Activated CD8-positive, alpha-beta memory T cell treated with anti-CD3 and anti-CD28 coated beads, Interleukin-2, amount 50 U/mL, for 4 hours (primary cell): ENCODE measurements at regions not wholly inside any gene's neighbourhood (a gene's known extent, or its start where the extent isn't known, plus 50 kb on each side); places are given as distances from the start of the nearest gene placed in this dataset.

Source experiments
- DNase-seq: peaks from one replicate; pipeline ENCODE4 v3.0.0-alpha.2; 2020

GRCh38 chr20:59376109-59376841 is 75.9 kb downstream of the EDN3 start:
- no peak for DNase-seq

- DNase-seq: no peak
Measured at GRCh38 chr20:59376998-59377397, 76.6 kb downstream of the EDN3 start.

GRCh38 chr20:59377842-59378241 is 77.4 kb downstream of the EDN3 start:
- DNase-seq: no peak

GRCh38 chr20:59378396-59378795 is 78.0 kb downstream of the EDN3 start:
- DNase-seq: no peak

DNA sequence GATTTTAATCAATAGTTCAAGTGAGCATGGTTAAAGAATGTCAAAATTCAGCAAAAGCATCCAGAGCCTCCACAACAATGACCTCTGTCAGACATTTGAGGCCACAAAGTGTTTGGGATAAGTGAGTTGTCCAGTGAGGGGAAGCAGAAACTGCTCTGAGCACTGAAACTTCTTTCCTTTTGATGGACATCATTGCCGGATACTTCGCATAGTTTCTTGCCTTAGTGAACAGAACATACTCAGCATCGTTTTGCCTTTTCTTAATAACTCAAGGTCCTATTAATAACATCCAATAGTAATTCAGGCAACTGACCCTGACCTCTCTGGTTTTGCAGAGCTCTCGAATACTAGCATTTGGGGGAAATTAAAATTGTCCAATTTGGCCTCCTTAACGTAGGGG is 78.6 kb downstream of the EDN3 start:
- DNase-seq: no peak

- DNase-seq: no peak
Measured at GRCh38 chr20:59381689-59382088, 81.3 kb downstream of the EDN3 start.

DNA sequence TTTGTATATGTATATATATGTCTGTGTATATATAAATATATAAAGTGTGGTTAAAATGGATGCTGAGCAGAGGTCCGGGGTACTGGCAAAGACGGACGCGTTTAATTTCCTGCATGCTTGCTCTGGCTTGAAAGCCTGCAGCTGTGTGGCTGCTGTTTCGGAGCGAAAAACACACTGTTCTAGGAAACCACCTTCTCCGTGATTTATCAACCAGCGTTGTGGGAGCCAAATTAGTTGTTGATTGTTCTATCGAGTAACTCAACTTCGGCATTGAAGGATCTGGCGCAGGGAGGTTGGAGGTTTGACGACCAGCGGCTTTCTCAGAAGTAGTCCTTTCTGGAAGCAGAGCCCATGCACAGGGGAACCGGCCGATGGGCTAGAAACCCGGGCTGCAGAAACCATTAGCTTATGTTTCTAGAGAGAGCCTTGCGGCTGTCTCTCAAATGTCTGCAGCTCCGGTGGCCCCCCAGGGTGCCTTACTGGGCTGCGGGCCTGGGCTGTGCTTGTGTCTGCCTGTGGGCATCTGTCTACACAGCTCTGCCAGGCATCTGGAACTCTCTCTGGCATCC is 81.8 kb downstream of the EDN3 start:
- DNase-seq: no peak

- DNase-seq: no peak
Measured at GRCh38 chr20:59382907-59383306, 82.5 kb downstream of the EDN3 start.

DNA sequence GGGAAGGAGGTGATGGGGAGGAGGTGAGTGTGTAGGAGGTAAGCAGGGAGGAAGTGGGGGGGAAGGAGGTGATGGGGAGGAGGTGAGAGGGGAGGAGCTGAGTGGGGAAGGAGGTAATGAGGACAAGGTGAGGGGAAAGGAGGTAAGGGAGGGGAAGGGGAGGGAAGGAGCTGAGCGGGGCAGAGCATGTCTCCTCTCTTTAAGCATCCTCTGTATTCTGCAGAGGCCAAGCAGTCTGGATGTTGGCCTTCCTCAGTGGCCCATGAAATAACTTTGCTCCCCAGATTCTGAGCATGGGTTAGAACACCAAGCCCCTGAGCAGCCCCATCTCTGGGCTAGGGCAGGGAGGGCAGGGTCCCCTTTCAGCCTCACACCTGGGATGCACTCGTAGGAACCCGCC is 84.6 kb downstream of the EDN3 start:
- no peak for DNase-seq

GRCh38 chr20:59385480-59385879 is 85.1 kb downstream of the EDN3 start:
- no peak for DNase-seq

- DNase-seq: no peak
Measured at GRCh38 chr20:59386809-59387208, 86.4 kb downstream of the EDN3 start.

GRCh38 chr20:59387891-59388290 is 87.5 kb downstream of the EDN3 start:
- DNase-seq: no peak

- no peak for DNase-seq
Measured at GRCh38 chr20:59388402-59388801, 88.0 kb downstream of the EDN3 start.

GRCh38 chr20:59390437-59390836 is 90.0 kb downstream of the EDN3 start:
- DNase-seq: no peak

GRCh38 chr20:59391975-59392374 is 91.6 kb downstream of the EDN3 start:
- DNase-seq: no peak

DNA sequence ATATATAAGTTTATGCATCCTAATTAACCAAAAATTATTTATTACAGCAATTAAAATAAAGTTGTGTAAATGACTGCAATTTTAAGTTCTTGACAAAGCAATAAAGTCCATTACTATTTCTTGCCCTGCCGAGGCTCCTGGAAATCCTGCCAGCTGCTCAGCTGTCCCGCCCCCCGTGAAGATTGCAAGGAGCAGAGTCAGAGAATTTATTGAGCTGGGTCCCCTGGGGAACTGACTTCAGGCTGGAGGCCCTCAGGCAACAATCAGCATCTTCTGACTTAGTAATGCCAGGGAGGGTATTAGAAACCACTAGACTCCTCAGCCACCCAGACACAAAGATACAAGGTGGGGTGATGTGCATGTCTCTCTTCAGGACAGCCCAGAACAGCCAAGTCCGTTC is 92.3 kb downstream of the EDN3 start:
- no peak for DNase-seq

DNA sequence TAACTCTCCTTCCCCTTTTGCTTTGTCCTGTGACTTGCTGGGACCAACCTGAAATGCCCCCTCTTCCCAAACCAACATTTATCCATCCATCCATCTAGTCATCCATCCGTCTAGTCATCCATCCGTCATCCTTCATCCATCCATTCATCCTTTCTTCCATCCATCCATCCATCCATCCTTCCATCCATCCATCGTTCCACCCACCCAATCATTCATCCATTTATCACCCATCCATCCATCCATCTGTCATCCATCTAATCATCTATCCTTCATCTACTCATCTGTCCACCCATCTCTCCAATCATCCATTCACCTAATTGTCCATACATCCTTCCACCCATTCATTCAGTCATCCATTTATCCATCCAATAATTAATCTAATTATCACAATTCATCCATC is 92.7 kb downstream of the EDN3 start:
- no peak for DNase-seq

DNA sequence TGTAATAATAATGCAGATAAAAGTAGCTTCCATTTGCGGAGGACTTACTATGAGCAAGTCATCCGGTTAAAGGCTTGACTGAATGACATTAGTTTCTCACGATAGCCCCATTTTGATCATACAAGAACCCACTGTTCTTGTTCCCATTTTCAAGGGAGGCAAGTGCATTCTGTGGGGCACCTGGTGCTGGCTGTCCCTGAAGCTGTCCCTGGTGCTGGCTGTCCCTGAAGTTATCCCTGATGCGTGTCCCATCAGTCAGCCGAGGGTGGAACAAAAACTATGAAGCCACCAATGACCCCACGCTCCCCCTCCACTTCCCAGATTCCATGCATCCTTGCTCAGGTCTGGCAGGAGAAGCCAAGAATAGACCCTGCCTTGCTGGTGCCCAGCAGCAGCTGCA is 95.3 kb downstream of the EDN3 start:
- DNase-seq: no peak

DNA sequence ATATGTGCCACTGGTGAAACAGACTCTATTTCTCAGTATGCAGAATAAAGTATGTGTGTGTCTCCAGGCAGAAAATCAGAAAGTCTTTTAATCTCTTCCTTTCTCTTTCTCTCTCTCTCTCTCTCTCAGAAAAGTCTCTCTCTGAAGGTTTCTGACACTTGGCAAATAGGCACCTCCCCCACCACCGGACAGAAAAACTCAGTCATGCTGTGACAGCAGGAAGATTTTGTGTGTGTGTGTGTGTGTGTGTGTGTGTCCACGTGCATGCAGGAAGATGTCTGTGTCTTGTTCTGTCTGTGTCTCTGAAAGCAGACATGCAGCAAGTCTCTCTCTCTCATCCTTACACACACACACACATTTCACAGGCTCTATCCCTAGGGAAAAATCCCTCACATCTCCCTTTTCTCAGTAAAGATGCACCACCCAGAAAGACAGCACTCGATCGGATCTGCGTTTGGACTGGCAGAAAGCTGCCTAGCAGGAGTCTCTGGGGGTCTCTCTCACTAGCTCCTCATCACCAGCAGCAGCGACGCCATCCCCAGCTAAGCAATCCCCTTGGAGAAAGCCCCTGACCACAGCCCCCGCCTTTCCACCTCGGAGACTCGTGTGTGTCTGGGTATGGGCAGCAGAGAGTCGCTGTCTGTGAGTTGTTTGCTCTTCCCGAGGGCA is 98.3 kb downstream of the EDN3 start:
- DNase-seq: no peak

DNA sequence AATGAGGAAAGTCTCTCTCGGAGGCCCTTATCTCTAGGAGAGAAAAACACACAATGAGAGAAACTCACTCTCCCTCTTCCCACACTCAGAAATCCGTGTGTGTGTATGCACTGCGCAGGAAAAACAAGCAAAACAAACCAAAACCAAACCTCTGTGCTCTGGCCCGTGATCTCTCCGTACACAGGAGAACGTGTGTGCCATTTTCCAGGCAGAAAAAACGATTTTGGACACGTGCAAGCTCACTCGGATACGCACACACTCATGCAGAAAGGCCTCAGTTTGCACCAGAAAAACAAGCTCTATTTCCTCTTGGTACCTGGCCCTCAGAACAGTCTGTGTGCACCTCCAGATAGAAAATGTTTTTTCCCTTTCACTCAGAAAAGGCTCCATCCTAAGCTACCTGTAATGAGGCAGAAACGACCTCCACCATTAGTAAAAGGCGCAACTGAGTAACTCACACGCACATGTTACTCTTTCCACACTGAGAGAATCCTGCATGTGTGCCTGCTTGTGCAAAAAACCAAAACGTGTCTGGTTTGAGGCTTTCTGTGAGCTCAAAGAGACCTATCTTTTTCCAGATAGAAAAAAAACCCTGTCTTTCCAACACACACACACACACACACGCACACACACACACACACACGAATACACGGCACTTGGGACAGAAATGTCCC is 99.2 kb downstream of the EDN3 start:
- DNase-seq: no peak

- peak; percentile 30 for DNase-seq
Measured at GRCh38 chr20:59400708-59401107, 100.3 kb downstream of the EDN3 start.

DNA sequence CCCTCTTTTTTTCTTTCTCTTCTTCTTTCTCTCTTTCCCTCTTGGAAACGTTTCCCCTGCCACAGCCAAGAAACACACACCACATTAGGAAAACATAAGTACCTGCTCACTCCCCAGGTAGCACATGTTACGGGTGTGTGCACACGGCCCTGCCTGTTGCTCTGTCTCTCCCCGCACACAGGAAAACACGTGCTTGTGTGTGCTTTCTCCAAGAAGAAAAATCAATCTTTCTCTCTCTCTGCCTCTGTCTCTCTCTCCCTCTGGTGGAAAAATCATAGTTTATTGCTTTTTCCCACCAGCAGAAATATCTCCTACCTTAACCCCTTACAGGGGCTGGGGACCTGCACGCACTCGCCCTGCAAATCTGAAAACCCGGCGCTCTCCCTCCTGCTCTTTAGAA is 102.3 kb downstream of the EDN3 start:
- no peak for DNase-seq

- DNase-seq: peak; percentile 80
Measured at GRCh38 chr20:59403261-59403961, 103.0 kb downstream of the EDN3 start.
